Suprapubic skin (tissue), 4 donors: ENCODE measurements at regions not wholly inside any gene's neighbourhood (a gene's known extent, or its start where the extent isn't known, plus 50 kb on each side); places are given as distances from the start of the nearest gene placed in this dataset.

Experiments used
- DNase-seq, 2 donors: peaks; one replicate each; pipeline ENCODE4 v3.0.0-alpha.2; 2019; ENCODE audit warnings: low spot score in 2 of 2
- H3K27ac ChIP-seq: fragments of 200-600 bp; sonication (generic); one replicate; pipeline ENCODE4 v1.5.1; 2019
- H3K27me3 ChIP-seq: fragments of 200-600 bp; sonication (generic); one replicate; pipeline ENCODE4 v1.5.1; 2019
- H3K36me3 ChIP-seq: fragments of 200-600 bp; sonication (generic); one replicate; pipeline ENCODE4 v1.5.1; 2019
- H3K4me1 ChIP-seq: fragments of 200-600 bp; sonication (generic); one replicate; pipeline ENCODE4 v1.5.1; 2019
- H3K4me3 ChIP-seq: fragments of 200-600 bp; sonication (generic); one replicate; pipeline ENCODE4 v1.5.1; 2019; ENCODE audit warnings: mild to moderate bottlenecking
- H3K9me3 ChIP-seq: fragments of 200-600 bp; sonication (generic); one replicate; pipeline ENCODE4 v1.5.1; 2019
- CTCF ChIP-seq, 2 donors: fragments of 200-600 bp in 1 of 2; fragments of 450-650 bp in 1 of 2; sonication (generic) in 1 of 2; IDR thresholded peaks; one replicate each; pipeline ENCODE4 v1.5.1; 2016 to 2019; ENCODE audit warnings: antibody characterized with exemption in 2 of 2, mild to moderate bottlenecking in 1 of 2, moderate library complexity in 1 of 2
- EP300 ChIP-seq: sonication (generic); formaldehyde crosslinking; IDR thresholded peaks from one replicate; pipeline ENCODE4 v1.6.1; 2017; ENCODE audit warnings: antibody characterized with exemption
- POLR2A ChIP-seq, 2 donors: fragments of 450-650 bp; IDR thresholded peaks; one replicate each; pipeline ENCODE4 v1.6.1; 2017; ENCODE audit warnings: antibody characterized with exemption in 2 of 2, mild to moderate bottlenecking in 2 of 2, moderate library complexity in 2 of 2
- POLR2AphosphoS5 ChIP-seq, 3 donors: sonication (generic); formaldehyde crosslinking; IDR thresholded peaks; one replicate each; pipeline ENCODE4 v1.6.1; 2017; ENCODE audit warnings: antibody characterized with exemption in 3 of 3
- WGBS: methylation state at CpG from one replicate; pipeline ENCODE4 v1.1.5; 2018; 5-methylcytosine and 5-hydroxymethylcytosine counted together

- Histone ChIP-seq H3K36me3 (no peaks in the 10 kb centered on the region), H3K9me3 (no peaks in the 10 kb centered on the region), H3K4me1 (no peaks in the 10 kb centered on the region), H3K27ac (no peak overlapping the region), H3K4me3 (no peak overlapping the region), H3K27me3 (no peaks in the 10 kb centered on the region)
- no peak for DNase-seq
- TF ChIP-seq EP300 (no peak), CTCF (IDR thresholded peaks at IDR 0.05) (no peak), POLR2AphosphoS5 (IDR thresholded peaks at IDR 0.05) (no peak), POLR2A (IDR thresholded peaks at IDR 0.05) (no peak)
- 96% methylated on average over 2 of the region's 2 CpGs for WGBS
Observed at GRCh38 chr14:43481864-43482263, 1025.2 kb downstream of the FSCB start.

- no peak for DNase-seq
- Histone ChIP-seq H3K4me1 (no peaks in the 10 kb centered on the region), H3K9me3 (no peaks in the 10 kb centered on the region), H3K36me3 (no peaks in the 10 kb centered on the region), H3K4me3 (no peak overlapping the region), H3K27me3 (no peaks in the 10 kb centered on the region), H3K27ac (no peak overlapping the region)
- WGBS, result 94% methylated on average over 1 of the region's 1 CpG
- TF ChIP-seq POLR2A (IDR thresholded peaks at IDR 0.05) (no peak), CTCF (IDR thresholded peaks at IDR 0.05) (no peak), POLR2AphosphoS5 (IDR thresholded peaks at IDR 0.05) (no peak), EP300 (no peak)
Observed at GRCh38 chr14:43480976-43481375, 1026.1 kb downstream of the FSCB start.

GRCh38 chr14:43479596-43480195, 1027.4 kb downstream of the FSCB start:
- H3K9me3 ChIP-seq, result no peaks in the 10 kb centered on the region
- no peak overlapping the region for H3K27ac ChIP-seq
- DNase-seq, result no peak
- TF ChIP-seq POLR2A (IDR thresholded peaks at IDR 0.05) (no peak), CTCF (IDR thresholded peaks at IDR 0.05) (no peak), EP300 (no peak), POLR2AphosphoS5 (IDR thresholded peaks at IDR 0.05) (no peak)
- WGBS, result 39% methylated on average over 2 of the region's 2 CpGs
- H3K36me3 ChIP-seq, result no peaks in the 10 kb centered on the region
- no peaks in the 10 kb centered on the region for H3K4me1 ChIP-seq
- no peaks in the 10 kb centered on the region for H3K27me3 ChIP-seq
- no peak overlapping the region for H3K4me3 ChIP-seq

GRCh38 chr14:43476822-43477221, 1030.3 kb downstream of the FSCB start:
- TF ChIP-seq POLR2A (IDR thresholded peaks at IDR 0.05), result no peak
- TF ChIP-seq EP300, result no peak
- no peak for TF ChIP-seq CTCF (IDR thresholded peaks at IDR 0.05)
- no peak for TF ChIP-seq POLR2AphosphoS5 (IDR thresholded peaks at IDR 0.05)
- H3K27me3 ChIP-seq, result no peaks in the 10 kb centered on the region
- no peaks in the 10 kb centered on the region for H3K36me3 ChIP-seq
- H3K4me3 ChIP-seq, result no peak overlapping the region
- no peak for DNase-seq
- 78% methylated on average over 2 of the region's 2 CpGs for WGBS
- H3K4me1 ChIP-seq, result no peaks in the 10 kb centered on the region
- H3K9me3 ChIP-seq, result no peaks in the 10 kb centered on the region
- H3K27ac ChIP-seq, result no peak overlapping the region

- Histone ChIP-seq H3K4me3 (no peak overlapping the region), H3K36me3 (no peaks in the 10 kb centered on the region), H3K4me1 (no peaks in the 10 kb centered on the region), H3K9me3 (no peaks in the 10 kb centered on the region), H3K27me3 (no peaks in the 10 kb centered on the region), H3K27ac (no peak overlapping the region)
- no peak for DNase-seq
- TF ChIP-seq POLR2A (IDR thresholded peaks at IDR 0.05), result no peak
- TF ChIP-seq CTCF (IDR thresholded peaks at IDR 0.05), result no peak
- TF ChIP-seq EP300, result no peak
- TF ChIP-seq POLR2AphosphoS5 (IDR thresholded peaks at IDR 0.05), result no peak
Observed at GRCh38 chr14:43475757-43476156, 1031.3 kb downstream of the FSCB start.
